NCI-H2171 (cell line): ENCODE measurements at regions not wholly inside any gene's neighbourhood (a gene's known extent, or its start where the extent isn't known, plus 50 kb on each side); places are given as distances from the start of the nearest gene placed in this dataset.
"Not testable (repeated sequence)": the region's sequence is repeated elsewhere in the genome, so short reads cannot be mapped to it uniquely, and the experiment has no call there.

Experiments used
- DNase-seq: peaks from one replicate; lab custom pipeline; 2025; lab: John Stamatoyannopoulos, UW

- no peak for DNase-seq
These were observed 885.7 kb downstream of the NR2F1-AS1 start for GRCh38 chr5:92695123-92696003.

DNA sequence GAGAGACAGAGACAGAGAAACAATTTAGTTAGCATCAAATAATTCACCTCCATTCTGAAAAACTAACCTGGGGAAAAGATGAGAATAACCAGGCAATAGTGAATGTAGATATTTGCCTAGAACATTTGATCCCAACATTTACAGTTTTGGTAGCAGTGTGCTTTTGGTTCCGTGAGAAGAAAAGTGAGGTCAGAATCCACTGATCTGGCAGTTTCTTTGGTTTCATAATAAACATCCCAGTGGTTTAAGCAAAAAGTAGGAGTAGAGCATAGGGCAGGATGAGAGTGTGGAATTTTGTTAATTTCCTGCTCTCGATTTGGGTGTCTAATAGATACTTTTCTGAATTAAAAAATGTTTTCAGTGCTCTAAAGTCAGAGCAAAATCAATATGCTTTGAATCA is 887.0 kb downstream of the NR2F1-AS1 start:
- DNase-seq, result no peak

GRCh38 chr5:92691955-92692354 is 889.1 kb downstream of the NR2F1-AS1 start:
- DNase-seq, result not testable (repeated sequence)

- DNase-seq, result no peak
These were observed 892.9 kb downstream of the NR2F1-AS1 start for GRCh38 chr5:92687821-92688722.

- no peak for DNase-seq
These were observed 902.4 kb downstream of the NR2F1-AS1 start for GRCh38 chr5:92678640-92679039.

- no peak for DNase-seq
These were observed 904.5 kb downstream of the NR2F1-AS1 start for GRCh38 chr5:92676215-92677165.

- DNase-seq, result no peak
These were observed 906.7 kb downstream of the NR2F1-AS1 start for GRCh38 chr5:92674321-92674720.

GRCh38 chr5:92665506-92665905 is 915.5 kb downstream of the NR2F1-AS1 start:
- no peak for DNase-seq

DNA sequence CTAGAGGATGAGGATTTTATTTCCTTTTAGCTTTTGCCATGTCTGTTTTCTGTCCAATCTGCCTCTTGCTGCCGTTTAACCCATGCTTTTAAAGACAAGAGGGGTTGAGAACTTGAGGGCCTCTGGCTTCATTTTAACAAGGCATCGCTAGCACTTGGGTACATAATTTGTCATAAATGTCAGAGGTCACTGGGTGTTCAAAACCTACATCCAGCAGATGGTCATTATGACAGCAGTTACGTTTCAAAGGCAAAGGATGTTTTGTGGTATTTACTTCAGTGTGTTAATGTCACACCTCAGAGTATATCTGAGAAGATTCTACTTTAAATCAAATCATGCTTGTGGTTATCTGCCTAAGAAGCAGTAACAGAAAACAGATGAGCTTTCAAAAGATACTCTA is 918.3 kb downstream of the NR2F1-AS1 start:
- DNase-seq, result no peak

- DNase-seq, result no peak
These were observed 921.8 kb downstream of the NR2F1-AS1 start for GRCh38 chr5:92659246-92659645.

GRCh38 chr5:92654601-92655000 is 926.4 kb downstream of the NR2F1-AS1 start:
- DNase-seq, result not testable (repeated sequence)

DNA sequence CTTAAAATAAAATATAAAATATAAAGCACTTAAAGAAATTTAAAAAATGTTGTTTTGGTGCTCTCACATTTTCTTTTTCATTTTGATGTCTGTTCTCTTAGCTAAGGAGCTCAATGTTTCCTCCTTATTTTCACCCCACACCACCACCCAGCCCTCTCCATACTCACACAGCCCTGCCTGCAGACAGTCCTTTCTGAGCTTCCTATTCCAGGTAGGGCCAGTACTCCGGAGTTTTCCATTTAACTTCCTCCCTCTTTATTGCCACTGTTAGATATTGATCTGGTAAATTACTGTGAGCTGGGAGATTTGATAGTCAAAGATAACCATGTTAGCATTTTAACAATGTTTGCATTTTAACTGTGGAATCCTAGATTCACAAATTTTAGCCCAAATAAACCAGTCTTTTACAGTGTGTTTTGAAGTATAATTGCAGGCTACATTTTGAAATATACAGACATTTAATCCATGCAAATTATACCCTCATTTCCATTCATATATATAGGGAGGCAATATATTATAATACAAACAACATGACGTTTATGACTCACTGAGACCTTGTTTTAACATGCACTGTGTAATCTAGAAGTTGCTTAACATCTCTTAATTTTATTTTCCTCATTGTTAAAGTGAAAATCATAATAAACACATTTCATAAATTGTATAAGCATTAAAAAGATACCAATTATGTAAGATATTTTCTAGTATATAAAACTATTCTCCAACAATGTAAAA is 927.1 kb downstream of the NR2F1-AS1 start:
- no peak for DNase-seq

- peak; percentile 6 for DNase-seq
These were observed 928.3 kb downstream of the NR2F1-AS1 start for GRCh38 chr5:92652756-92653155.

DNA sequence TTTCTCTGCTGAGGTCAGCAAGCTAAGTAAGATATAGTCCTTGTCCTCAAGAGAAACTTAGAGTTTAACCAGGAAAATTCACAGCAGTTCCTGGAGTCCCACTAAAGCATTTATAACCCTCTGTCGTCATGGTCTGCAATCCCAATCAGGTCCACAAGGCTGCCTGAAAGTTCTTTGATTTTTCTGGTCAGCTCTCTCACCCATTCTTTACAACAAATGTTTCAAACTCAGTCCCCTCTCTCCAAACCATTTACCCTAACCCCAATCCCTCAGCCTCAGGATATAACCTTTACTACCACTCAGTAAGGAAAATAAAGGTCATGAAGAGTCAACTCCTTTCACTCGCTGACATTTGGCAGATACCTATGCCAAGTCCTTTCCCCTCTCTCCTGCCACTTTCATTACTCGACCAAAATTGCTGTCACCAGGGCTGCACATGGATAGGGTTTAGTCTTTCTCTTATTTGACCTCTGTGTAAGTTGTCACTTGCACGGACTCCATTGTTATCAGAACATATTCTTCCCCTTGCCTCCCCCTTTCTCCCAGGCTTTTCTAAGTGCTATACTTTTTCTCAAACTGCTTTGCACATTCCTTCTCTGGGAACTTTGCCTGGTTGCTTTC is 936.6 kb downstream of the NR2F1-AS1 start:
- no peak for DNase-seq

GRCh38 chr5:92641031-92641962 is 939.7 kb downstream of the NR2F1-AS1 start:
- DNase-seq, result no peak

DNA sequence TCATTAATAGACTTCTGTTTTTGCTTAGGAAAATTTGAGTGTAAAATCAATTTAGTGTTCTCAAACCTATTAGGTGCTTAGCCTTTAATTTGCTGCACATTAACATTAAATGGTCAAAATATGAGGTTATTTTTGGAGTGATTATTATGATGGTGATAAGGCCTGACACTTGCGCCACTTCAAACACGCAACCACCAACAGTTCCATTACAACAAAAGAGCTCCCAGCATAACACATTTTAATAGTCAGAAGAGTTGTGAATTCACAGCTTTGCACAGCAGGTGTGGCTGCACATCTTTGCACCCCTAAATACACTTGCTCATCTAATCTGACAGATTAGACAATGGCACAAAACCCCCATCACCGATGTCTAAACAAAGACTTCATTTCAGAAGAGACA is 940.7 kb downstream of the NR2F1-AS1 start:
- no peak for DNase-seq

GRCh38 chr5:92637960-92638359 is 943.1 kb downstream of the NR2F1-AS1 start:
- no peak for DNase-seq

GRCh38 chr5:92637247-92637646 is 943.8 kb downstream of the NR2F1-AS1 start:
- no peak for DNase-seq

- DNase-seq, result no peak
These were observed 946.0 kb downstream of the NR2F1-AS1 start for GRCh38 chr5:92635001-92635461.
